Neural cell (in vitro differentiated cells): ENCODE measurements at regions not wholly inside any gene's neighbourhood (a gene's known extent, or its start where the extent isn't known, plus 50 kb on each side); places are given as distances from the start of the nearest gene placed in this dataset.

Experiments
- CTCF ChIP-seq: fragments of 450-650 bp; IDR thresholded peaks from 2 replicates; pipeline ENCODE4 v1.5.1; 2014; ENCODE audit warnings: antibody characterized with exemption, mild to moderate bottlenecking, moderate library complexity; ENCODE audit not compliant: poor library complexity, severe bottlenecking
- EP300 ChIP-seq: fragments of 450-650 bp; conservative IDR thresholded peaks from 2 replicates; pipeline ENCODE4 v1.6.1; 2014; ENCODE audit warnings: antibody characterized with exemption, mild to moderate bottlenecking, moderate library complexity; ENCODE audit not compliant: poor library complexity, severe bottlenecking
- EZH2 ChIP-seq: fragments of 200-600, 300-800 bp; shearing (Covaris generic), sonication (generic); IDR thresholded peaks from 2 replicates; pipeline ENCODE4 v1.6.1; 2014; ENCODE audit warnings: antibody characterized with exemption, low read length, borderline replicate concordance, mild to moderate bottlenecking; ENCODE audit not compliant: insufficient read depth, poor library complexity, severe bottlenecking
- MXI1 ChIP-seq: fragments of 450-650 bp; conservative IDR thresholded peaks from 2 replicates; pipeline ENCODE4 v1.6.1; 2014; ENCODE audit warnings: antibody characterized with exemption, mild to moderate bottlenecking; ENCODE audit not compliant: poor library complexity, severe bottlenecking
- POLR2AphosphoS5 ChIP-seq: IDR thresholded peaks from 2 replicates; pipeline ENCODE4 v1.6.1; 2012
- RAD21 ChIP-seq: fragments of 450-650 bp; conservative IDR thresholded peaks from 2 replicates; pipeline ENCODE4 v1.6.1; 2014; ENCODE audit warnings: antibody characterized with exemption, mild to moderate bottlenecking, moderate library complexity
- REST ChIP-seq: IDR thresholded peaks from 2 replicates; pipeline ENCODE4 v1.6.1; 2012; ENCODE audit warnings: borderline replicate concordance
- SMC3 ChIP-seq: fragments of 450-650 bp; conservative IDR thresholded peaks from 2 replicates; pipeline ENCODE4 v1.6.1; 2014; ENCODE audit warnings: antibody characterized with exemption, mild to moderate bottlenecking, moderate library complexity; ENCODE audit not compliant: poor library complexity
- TAF1 ChIP-seq: IDR thresholded peaks from 2 replicates; pipeline ENCODE4 v1.6.1; 2012; ENCODE audit warnings: low read depth

GRCh38 chr1:95562230-95562629 lies 328.2 kb downstream of the RWDD3 start:
- TF ChIP-seq EZH2 (no peak), CTCF (no peak), EP300 (no peak), REST (no peak), TAF1 (no peak), RAD21 (no peak), POLR2AphosphoS5 (no peak), MXI1 (no peak), SMC3 (no peak)
